ENCODE measurements at regions not wholly inside any gene's neighbourhood (a gene's known extent, or its start where the extent isn't known, plus 50 kb on each side); places are given as distances from the start of the nearest gene placed in this dataset.

GRCh38 chr11:19442554-19442910 is 201.8 kb upstream of the E2F8 start:
- no peak for TF ChIP-seq ZBTB7A (IDR thresholded peaks at IDR 0.05; ENCODE audit: low read depth)
- no peak for TF ChIP-seq TCF12 (IDR thresholded peaks at IDR 0.05; ENCODE audit: low read depth)
- no peak for TF ChIP-seq TEAD4 (IDR thresholded peaks at IDR 0.05)
- TF ChIP-seq RAD21 (IDR thresholded peaks at IDR 0.05; ENCODE audit: low read depth) = no peak
- no peak for TF ChIP-seq TAF1 (IDR thresholded peaks at IDR 0.05; ENCODE audit: low read depth)
- TF ChIP-seq EP300 (IDR thresholded peaks at IDR 0.05; ENCODE audit: borderline replicate concordance) = no peak
- no peak for TF ChIP-seq YY1 (IDR thresholded peaks at IDR 0.05; ENCODE audit: low read depth)
- TF ChIP-seq MAX (IDR thresholded peaks at IDR 0.05) = no peak
- no peak for TF ChIP-seq NFIC (IDR thresholded peaks at IDR 0.05)

- TF ChIP-seq ZBTB7A (IDR thresholded peaks at IDR 0.05; ENCODE audit: low read depth) (no peak), EGR1 (IDR thresholded peaks at IDR 0.05) (no peak), FOXM1 (IDR thresholded peaks at IDR 0.05; ENCODE audit: borderline replicate concordance, low read depth) (no peak), TAF1 (IDR thresholded peaks at IDR 0.05; ENCODE audit: low read depth) (no peak), CEBPB (IDR thresholded peaks at IDR 0.05) (no peak), CREB1 (IDR thresholded peaks at IDR 0.05; ENCODE audit: low read depth) (no peak), EP300 (IDR thresholded peaks at IDR 0.05; ENCODE audit: borderline replicate concordance) (no peak), TCF12 (IDR thresholded peaks at IDR 0.05; ENCODE audit: low read depth) (no peak), REST (IDR thresholded peaks at IDR 0.05; ENCODE audit: low read depth) (no peak)
Measured at GRCh38 chr11:19441752-19442553, 201.2 kb upstream of the E2F8 start.

- TF ChIP-seq CREB1 (IDR thresholded peaks at IDR 0.05; ENCODE audit: low read depth) = no peak
- no peak for TF ChIP-seq EP300 (IDR thresholded peaks at IDR 0.05; ENCODE audit: borderline replicate concordance)
- no peak for TF ChIP-seq ZBTB7A (IDR thresholded peaks at IDR 0.05; ENCODE audit: low read depth)
- TF ChIP-seq NFIC (IDR thresholded peaks at IDR 0.05) = no peak
- TF ChIP-seq CEBPB (IDR thresholded peaks at IDR 0.05) = no peak
- TF ChIP-seq RAD21 (IDR thresholded peaks at IDR 0.05; ENCODE audit: low read depth) = no peak
- TF ChIP-seq MAX (IDR thresholded peaks at IDR 0.05) = no peak
- no peak for TF ChIP-seq REST (IDR thresholded peaks at IDR 0.05; ENCODE audit: low read depth)
- TF ChIP-seq TCF12 (IDR thresholded peaks at IDR 0.05; ENCODE audit: low read depth) = no peak
- TF ChIP-seq TAF1 (IDR thresholded peaks at IDR 0.05; ENCODE audit: low read depth) = no peak
- TF ChIP-seq YY1 (IDR thresholded peaks at IDR 0.05; ENCODE audit: low read depth) = no peak
- no peak for TF ChIP-seq EGR1 (IDR thresholded peaks at IDR 0.05)
- TF ChIP-seq TEAD4 (IDR thresholded peaks at IDR 0.05) = no peak
- TF ChIP-seq USF1 (IDR thresholded peaks at IDR 0.05) = no peak
Measured at GRCh38 chr11:19441288-19441687, 200.5 kb upstream of the E2F8 start.

GRCh38 chr11:19437760-19438159 is 197.0 kb upstream of the E2F8 start:
- no peak for TF ChIP-seq ZBTB7A (IDR thresholded peaks at IDR 0.05; ENCODE audit: low read depth)

GRCh38 chr11:19436932-19437331 is 196.2 kb upstream of the E2F8 start:
- no peak for TF ChIP-seq TAF1 (IDR thresholded peaks at IDR 0.05; ENCODE audit: low read depth)
- no peak for TF ChIP-seq YY1 (IDR thresholded peaks at IDR 0.05; ENCODE audit: low read depth)
- no peak for TF ChIP-seq EP300 (IDR thresholded peaks at IDR 0.05; ENCODE audit: borderline replicate concordance)
- TF ChIP-seq RAD21 (IDR thresholded peaks at IDR 0.05; ENCODE audit: low read depth) = no peak
- TF ChIP-seq ZBTB7A (IDR thresholded peaks at IDR 0.05; ENCODE audit: low read depth) = no peak
- no peak for TF ChIP-seq MAX (IDR thresholded peaks at IDR 0.05)
- TF ChIP-seq USF1 (IDR thresholded peaks at IDR 0.05) = no peak
- no peak for TF ChIP-seq FOXM1 (IDR thresholded peaks at IDR 0.05; ENCODE audit: borderline replicate concordance, low read depth)
- TF ChIP-seq CREB1 (IDR thresholded peaks at IDR 0.05; ENCODE audit: low read depth) = no peak
- no peak for TF ChIP-seq TCF12 (IDR thresholded peaks at IDR 0.05; ENCODE audit: low read depth)
- no peak for TF ChIP-seq CEBPB (IDR thresholded peaks at IDR 0.05)
- TF ChIP-seq TEAD4 (IDR thresholded peaks at IDR 0.05) = no peak
- no peak for TF ChIP-seq NFIC (IDR thresholded peaks at IDR 0.05)
- no peak for TF ChIP-seq EGR1 (IDR thresholded peaks at IDR 0.05)

Measured in Ishikawa (cell line).